HepG2 (cell line): ENCODE measurements at regions not wholly inside any gene's neighbourhood (a gene's known extent, or its start where the extent isn't known, plus 50 kb on each side); places are given as distances from the start of the nearest gene placed in this dataset.

Source experiments
- ATAC-seq: fragments of 200-7000 bp; cut with Tn5 transposase; 3 replicates; pipeline ENCODE4 v1.9.1; 2020; ENCODE audit warnings: mild to moderate bottlenecking, moderate library complexity
- BruUV-seq: library from RNA; stranded (reverse); fragments of 400-500 nt; replicated peaks from 2 replicates; lab custom pipeline; 2021; lab: Mats Ljungman, UMichigan
- CTCF ChIA-PET: fragments of 300-600 bp; formaldehyde crosslinking; extraction: SDS; loops from one replicate; lab custom pipeline; 2021; ENCODE audit warnings: low total read pairs, inconsistent platforms, low intra/inter-chr PET ratio; lab: Yijun Ruan, JAX
- POLR2A ChIA-PET: fragments of 350-600 bp; sonication (Branson Sonifier 250); formaldehyde crosslinking; loops from one replicate; lab custom pipeline; 2020; ENCODE audit warnings: antibody characterized with exemption, inconsistent platforms; lab: Yijun Ruan, JAX
- DNase-seq: peaks from one replicate; pipeline ENCODE4 v3.0.0-alpha.2; 2015; ENCODE audit warnings: low spot score
- FAIRE-seq: peaks from 3 replicates; lab custom pipeline; 2011; peaks lifted over from hg19 to GRCh38; lab: Jason Lieb, UNC
- H2AFZ ChIP-seq: one replicate; pipeline ENCODE4 v1.6.1; 2011; ENCODE audit warnings: low read length, inconsistent platforms
- H3K27ac ChIP-seq: fragments of 300-600 bp; 3 replicates; pipeline ENCODE4 v1.8.0; 2011; ENCODE audit warnings: mixed run types, mild to moderate bottlenecking, mixed read lengths, low read length, inconsistent platforms; ENCODE audit not compliant: insufficient read depth; ENCODE audit errors: extremely low read length
- H3K27me3 ChIP-seq, 2 experiments: fragments of 200-600 bp in 1 of 2; 2 replicates in 1 of 2; 3 replicates in 1 of 2; pipeline versions ENCODE4 v1.6.0 to v1.8.0; 2011; ENCODE audit warnings: low read length in 2 of 2, mild to moderate bottlenecking in 2 of 2, moderate library complexity in 2 of 2, inconsistent platforms in 1 of 2; ENCODE audit not compliant: insufficient read depth in 2 of 2, control insufficient read depth in 1 of 2
- H3K36me3 ChIP-seq, 2 experiments: fragments of 200-600 bp in 1 of 2; replicated peaks in 1 of 2; 2 replicates in 1 of 2; 3 replicates in 1 of 2; pipeline versions ENCODE4 v1.5.1 to v1.8.0; 2011; ENCODE audit warnings: low read length in 2 of 2, inconsistent platforms in 1 of 2; ENCODE audit not compliant: insufficient read depth in 2 of 2, control insufficient read depth in 1 of 2
- H3K4me1 ChIP-seq: 2 replicates; pipeline ENCODE4 v1.5.1; 2012; ENCODE audit warnings: low read length, inconsistent platforms; ENCODE audit not compliant: insufficient read depth
- H3K4me2 ChIP-seq: 2 replicates; pipeline ENCODE4 v1.6.0; 2011; ENCODE audit warnings: low read depth, low read length, inconsistent platforms
- H3K4me3 ChIP-seq, 3 experiments: fragments of 200-600 bp in 1 of 3; sonication (generic), shearing (Covaris generic) in 1 of 3; replicated peaks in 1 of 3; 2 replicates each; pipeline ENCODE4 v1.5.1; 2011 to 2016; ENCODE audit warnings: low read length in 3 of 3, inconsistent platforms in 2 of 3, low read depth in 2 of 3, mild to moderate bottlenecking in 2 of 3, control low read depth in 1 of 3, mixed read lengths in 1 of 3; ENCODE audit not compliant: insufficient read depth in 1 of 3
- H3K79me2 ChIP-seq: one replicate; pipeline ENCODE4 v1.6.1; 2011; ENCODE audit warnings: low read length, inconsistent platforms; ENCODE audit not compliant: insufficient read depth
- H3K9ac ChIP-seq: 2 replicates; pipeline ENCODE4 v1.6.0; 2011; ENCODE audit warnings: mild to moderate bottlenecking, low read depth, low read length, inconsistent platforms; ENCODE audit not compliant: insufficient read depth
- H3K9me3 ChIP-seq: 2 replicates; pipeline ENCODE4 v1.5.1; 2012; ENCODE audit warnings: mild to moderate bottlenecking, low read length
- H4K20me1 ChIP-seq: 2 replicates; pipeline ENCODE4 v1.6.0; 2011; ENCODE audit warnings: inconsistent platforms, mild to moderate bottlenecking, low read length, moderate library complexity; ENCODE audit not compliant: insufficient read depth
- ATF3 ChIP-seq: sonication (generic); formaldehyde crosslinking; IDR thresholded peaks from 2 replicates; pipeline ENCODE4 v1.4.0; 2020; ENCODE audit warnings: missing genetic modification reagents
- ELF1 ChIP-seq: sonication (generic); formaldehyde crosslinking; IDR thresholded peaks from 2 replicates; pipeline ENCODE4 v1.4.0; 2020; ENCODE audit warnings: missing genetic modification reagents
- ERF ChIP-seq: IDR thresholded peaks from 2 replicates; pipeline ENCODE4 v1.6.1; 2018; ENCODE audit warnings: missing biosample characterization, missing genetic modification reagents
- GPN1 ChIP-seq: sonication (generic); formaldehyde crosslinking; IDR thresholded peaks from 2 replicates; pipeline ENCODE4 v1.5.1; 2020; ENCODE audit warnings: missing genetic modification reagents, borderline replicate concordance
- HOXA5 ChIP-seq: sonication (generic); formaldehyde crosslinking; IDR thresholded peaks from 2 replicates; pipeline ENCODE4 v1.4.0; 2020; ENCODE audit warnings: missing genetic modification reagents
- KDM5A ChIP-seq: fragments of 200-600 bp; sonication (generic); IDR thresholded peaks from 2 replicates; pipeline ENCODE4 v1.7.0; 2018; ENCODE audit warnings: antibody characterized with exemption, mild to moderate bottlenecking, low read length, borderline replicate concordance
- POLR2A ChIP-seq, 2 experiments: IDR thresholded peaks; 2 replicates each; pipeline ENCODE4 v1.6.1; 2011; ENCODE audit warnings: low read depth in 2 of 2, low read length in 2 of 2, mild to moderate bottlenecking in 1 of 2, moderate library complexity in 1 of 2; ENCODE audit not compliant: insufficient read depth in 1 of 2
- SUZ12 ChIP-seq: fragments of 150-350 bp; IDR thresholded peaks from 2 replicates; pipeline ENCODE4 v1.6.1; 2014; ENCODE audit warnings: low read depth, low read length
- TCF12 ChIP-seq, 2 experiments: fragments of 450-650 bp in 1 of 2; sonication (generic) in 1 of 2; formaldehyde crosslinking in 1 of 2; IDR thresholded peaks; 2 replicates each; pipeline versions ENCODE4 v1.6.1 to v1.8.0; 2017 to 2022; ENCODE audit warnings: antibody characterized with exemption in 1 of 2, mild to moderate bottlenecking in 1 of 2, missing genetic modification reagents in 1 of 2, moderate library complexity in 1 of 2
- TOE1 ChIP-seq: sonication (generic); formaldehyde crosslinking; IDR thresholded peaks from 2 replicates; pipeline ENCODE4 v1.4.0; 2020; ENCODE audit warnings: mild to moderate bottlenecking, missing genetic modification reagents
- ZBTB37 ChIP-seq: sonication (generic); formaldehyde crosslinking; IDR thresholded peaks from 2 replicates; pipeline ENCODE4 v1.4.0; 2020; ENCODE audit warnings: mild to moderate bottlenecking, missing genetic modification reagents
- ZFY ChIP-seq: sonication (generic); formaldehyde crosslinking; IDR thresholded peaks from 2 replicates; pipeline ENCODE4 v1.4.0; 2020; ENCODE audit warnings: missing genetic modification reagents
- WGBS: methylation state at CpG from one replicate; pipeline ENCODE4 v1.1.6; 2017; ENCODE audit warnings: low lambda C conversion rate; 5-methylcytosine and 5-hydroxymethylcytosine counted together
- in situ Hi-C: cut with HindIII; loops from 2 replicates; pipeline ENCODE4 v1.10.0; 2017; ENCODE audit warnings: low pct_unique_long_range_greater_than_20kb; ENCODE audit not compliant: extremely low pct_ligation_motif_present
- intact Hi-C: fragments of 100-400 bp; cut with micrococcal nuclease; formaldehyde crosslinking; loops from one replicate; pipeline ENCODE4 v1.10.0; 2022; ENCODE audit not compliant: unreplicated experiment
- TF ChIP-seq, protein P1 (sequence below): IDR thresholded peaks from 2 replicates; pipeline ENCODE4 v1.6.1; 2016; ENCODE audit warnings: mild to moderate bottlenecking
- TF ChIP-seq, protein P2 (sequence below): sonication (generic); formaldehyde crosslinking; IDR thresholded peaks from 2 replicates; pipeline ENCODE4 v1.5.0; 2020; ENCODE audit warnings: missing genetic modification reagents
- TF ChIP-seq, protein P3 (sequence below): sonication (generic); formaldehyde crosslinking; IDR thresholded peaks from 2 replicates; pipeline ENCODE4 v1.8.1; 2023; ENCODE audit warnings: mild to moderate bottlenecking, moderate library complexity, missing genetic modification reagents

DNA sequence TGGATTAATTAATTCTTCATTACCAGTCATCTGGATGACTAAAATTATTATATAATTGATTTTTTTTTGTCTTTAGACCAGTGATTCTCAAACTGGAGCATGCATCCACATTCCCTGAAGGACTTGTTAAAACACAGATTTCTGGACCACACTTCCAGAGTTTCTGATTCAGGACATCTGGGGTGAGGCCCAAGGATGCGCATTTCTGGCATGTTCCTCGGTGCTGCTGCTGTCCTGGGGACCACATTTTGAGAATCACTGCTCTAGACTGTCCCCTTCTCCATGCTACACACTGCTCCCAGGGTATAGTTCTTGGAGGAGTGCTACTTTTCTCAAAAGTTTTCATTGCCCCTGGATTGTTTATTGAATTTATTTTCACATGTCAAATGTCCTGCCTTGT, 145.0 kb downstream of the RNF144B start:
- intact Hi-C loops = no loop called here
- POLR2A ChIA-PET = no interaction called here
- DNase-seq (no peak), FAIRE-seq (no peak), ATAC-seq (no peak)
- Histone ChIP-seq H3K27me3 (no peaks in the 10 kb centered on the region; a peak in 1 of 5 replicates), H3K9ac (no peak overlapping the region), H3K9me3 (no peaks in the 10 kb centered on the region), H3K79me2 (no peaks in the 10 kb centered on the region), H3K4me2 (no peak overlapping the region), H3K27ac (no peak overlapping the region), H4K20me1 (no peaks in the 10 kb centered on the region), H3K4me3 (no peak overlapping the region), H3K4me1 (no peaks in the 10 kb centered on the region), H3K36me3 (no peaks in the 10 kb centered on the region), H2AFZ (no peak overlapping the region)
- in situ Hi-C loops = no loop called here
- TF ChIP-seq TCF12 (IDR thresholded peaks at IDR 0.05) = no peak
- TF ChIP-seq TCF12 (CRISPR knock-in tag; IDR thresholded peaks at IDR 0.05) = no peak
- no peak for TF ChIP-seq ERF
- CTCF ChIA-PET = no interaction called here
- WGBS = 31% methylated on average over 2 of the region's 2 CpGs
- no TSS peak for BruUV-seq

- Histone ChIP-seq H4K20me1 (no peaks in the 10 kb centered on the region), H3K9me3 (no peaks in the 10 kb centered on the region), H3K36me3 (no peaks in the 10 kb centered on the region), H2AFZ (no peak overlapping the region), H3K79me2 (no peaks in the 10 kb centered on the region), H3K9ac (no peak overlapping the region), H3K4me3 (no peak overlapping the region), H3K27ac (no peak overlapping the region), H3K4me1 (no peaks in the 10 kb centered on the region), H3K4me2 (no peak overlapping the region), H3K27me3 (no peaks in the 10 kb centered on the region; a peak in 1 of 5 replicates)
- FAIRE-seq (no peak), DNase-seq (no peak), ATAC-seq (no peak)
- intact Hi-C loops = no loop called here
- in situ Hi-C loops = no loop called here
- CTCF ChIA-PET = no interaction called here
- BruUV-seq = no TSS peak
- 24% methylated on average over 5 of the region's 5 CpGs for WGBS
- POLR2A ChIA-PET = no interaction called here
- TF ChIP-seq ZFY (CRISPR knock-in tag) = no peak
- TF ChIP-seq, protein P1, sequence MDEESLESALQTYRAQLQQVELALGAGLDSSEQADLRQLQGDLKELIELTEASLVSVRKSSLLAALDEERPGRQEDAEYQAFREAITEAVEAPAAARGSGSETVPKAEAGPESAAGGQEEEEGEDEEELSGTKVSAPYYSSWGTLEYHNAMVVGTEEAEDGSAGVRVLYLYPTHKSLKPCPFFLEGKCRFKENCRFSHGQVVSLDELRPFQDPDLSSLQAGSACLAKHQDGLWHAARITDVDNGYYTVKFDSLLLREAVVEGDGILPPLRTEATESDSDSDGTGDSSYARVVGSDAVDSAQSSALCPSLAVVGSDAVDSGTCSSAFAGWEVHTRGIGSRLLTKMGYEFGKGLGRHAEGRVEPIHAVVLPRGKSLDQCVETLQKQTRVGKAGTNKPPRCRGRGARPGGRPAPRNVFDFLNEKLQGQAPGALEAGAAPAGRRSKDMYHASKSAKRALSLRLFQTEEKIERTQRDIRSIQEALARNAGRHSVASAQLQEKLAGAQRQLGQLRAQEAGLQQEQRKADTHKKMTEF = no peak
- no peak for TF ChIP-seq SUZ12
- no peak for TF ChIP-seq GPN1 (CRISPR knock-in tag)
- TF ChIP-seq ATF3 (CRISPR knock-in tag) = no peak
- no peak for TF ChIP-seq HOXA5 (CRISPR knock-in tag)
- TF ChIP-seq, protein P2, sequence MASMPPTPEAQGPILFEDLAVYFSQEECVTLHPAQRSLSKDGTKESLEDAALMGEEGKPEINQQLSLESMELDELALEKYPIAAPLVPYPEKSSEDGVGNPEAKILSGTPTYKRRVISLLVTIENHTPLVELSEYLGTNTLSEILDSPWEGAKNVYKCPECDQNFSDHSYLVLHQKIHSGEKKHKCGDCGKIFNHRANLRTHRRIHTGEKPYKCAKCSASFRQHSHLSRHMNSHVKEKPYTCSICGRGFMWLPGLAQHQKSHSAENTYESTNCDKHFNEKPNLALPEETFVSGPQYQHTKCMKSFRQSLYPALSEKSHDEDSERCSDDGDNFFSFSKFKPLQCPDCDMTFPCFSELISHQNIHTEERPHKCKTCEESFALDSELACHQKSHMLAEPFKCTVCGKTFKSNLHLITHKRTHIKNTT (CRISPR knock-in tag) = no peak
- TF ChIP-seq, protein P3, sequence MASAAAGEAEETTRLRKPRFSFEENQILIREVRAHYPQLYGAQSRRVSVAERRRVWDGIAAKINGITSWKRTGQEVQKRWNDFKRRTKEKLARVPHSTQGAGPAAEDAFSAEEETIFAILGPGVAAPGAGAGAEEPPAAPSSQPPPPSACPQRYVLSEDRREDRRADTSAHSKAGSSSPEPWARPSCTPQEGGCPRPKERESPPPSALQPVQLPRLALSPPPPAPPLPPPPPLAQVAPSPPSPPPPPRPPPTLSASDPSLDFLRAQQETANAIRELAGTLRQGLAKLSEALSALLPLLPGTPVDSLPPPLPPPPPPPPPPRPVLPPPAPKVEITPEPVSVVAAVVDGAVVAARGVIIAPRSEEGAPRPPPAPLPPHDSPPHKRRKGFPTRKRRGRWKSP (CRISPR knock-in tag) = no peak
- TF ChIP-seq POLR2A (IDR thresholded peaks at IDR 0.05; ENCODE audit: insufficient read depth in 1 of 2, low read depth in 2 of 2, low read length in 2 of 2) = no peak
- no peak for TF ChIP-seq KDM5A
- no peak for TF ChIP-seq ZBTB37 (CRISPR knock-in tag)
- no peak for TF ChIP-seq TOE1 (CRISPR knock-in tag)
- TF ChIP-seq ELF1 (CRISPR knock-in tag) = no peak
These were observed 146.6 kb downstream of the RNF144B start for GRCh38 chr6:18533793-18534192.
